DND-41 (cell line): ENCODE measurements at regions not wholly inside any gene's neighbourhood (a gene's known extent, or its start where the extent isn't known, plus 50 kb on each side); places are given as distances from the start of the nearest gene placed in this dataset.

Experiments used
- EZH2 ChIP-seq: IDR thresholded peaks from 3 replicates; pipeline ENCODE4 v1.6.1; 2012; ENCODE audit warnings: borderline replicate concordance, low read depth, mild to moderate bottlenecking, moderate library complexity, low read length, inconsistent platforms; ENCODE audit not compliant: severe bottlenecking
- TF ChIP-seq, protein P1 (sequence below): IDR thresholded peaks from 2 replicates; pipeline ENCODE4 v1.5.1; 2012; ENCODE audit warnings: borderline replicate concordance, low read length, moderate library complexity, mild to moderate bottlenecking; ENCODE audit not compliant: poor library complexity, severe bottlenecking; ENCODE audit errors: extremely low read depth

DNA sequence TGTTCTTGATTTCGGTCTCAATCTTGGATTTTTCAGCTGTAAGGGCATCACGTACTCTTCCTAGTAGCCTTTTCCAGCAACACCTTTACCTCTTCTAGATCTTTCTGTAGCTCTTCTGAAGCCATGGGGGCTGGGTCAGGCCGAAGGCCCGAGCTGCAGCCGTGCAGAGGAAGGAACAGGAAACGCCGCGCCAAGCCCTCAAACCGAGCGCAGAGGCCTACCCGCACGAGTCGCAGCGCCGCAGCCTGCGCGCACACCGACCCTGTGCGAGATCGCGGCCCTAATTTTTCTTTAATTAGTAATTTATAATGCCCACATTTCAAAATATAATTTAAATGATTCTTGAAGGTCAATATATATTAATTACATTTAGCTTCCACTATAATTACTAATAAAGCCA lies 483.8 kb downstream of the NUP35 start:
- TF ChIP-seq, protein P1, sequence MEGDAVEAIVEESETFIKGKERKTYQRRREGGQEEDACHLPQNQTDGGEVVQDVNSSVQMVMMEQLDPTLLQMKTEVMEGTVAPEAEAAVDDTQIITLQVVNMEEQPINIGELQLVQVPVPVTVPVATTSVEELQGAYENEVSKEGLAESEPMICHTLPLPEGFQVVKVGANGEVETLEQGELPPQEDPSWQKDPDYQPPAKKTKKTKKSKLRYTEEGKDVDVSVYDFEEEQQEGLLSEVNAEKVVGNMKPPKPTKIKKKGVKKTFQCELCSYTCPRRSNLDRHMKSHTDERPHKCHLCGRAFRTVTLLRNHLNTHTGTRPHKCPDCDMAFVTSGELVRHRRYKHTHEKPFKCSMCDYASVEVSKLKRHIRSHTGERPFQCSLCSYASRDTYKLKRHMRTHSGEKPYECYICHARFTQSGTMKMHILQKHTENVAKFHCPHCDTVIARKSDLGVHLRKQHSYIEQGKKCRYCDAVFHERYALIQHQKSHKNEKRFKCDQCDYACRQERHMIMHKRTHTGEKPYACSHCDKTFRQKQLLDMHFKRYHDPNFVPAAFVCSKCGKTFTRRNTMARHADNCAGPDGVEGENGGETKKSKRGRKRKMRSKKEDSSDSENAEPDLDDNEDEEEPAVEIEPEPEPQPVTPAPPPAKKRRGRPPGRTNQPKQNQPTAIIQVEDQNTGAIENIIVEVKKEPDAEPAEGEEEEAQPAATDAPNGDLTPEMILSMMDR = no peak
- no peak for TF ChIP-seq EZH2
